IMR-90 (cell line): ENCODE measurements at regions not wholly inside any gene's neighbourhood (a gene's known extent, or its start where the extent isn't known, plus 50 kb on each side); places are given as distances from the start of the nearest gene placed in this dataset.

Experiments
- ATAC-seq: fragments of 200-7000 bp; cut with Tn5 transposase; 2 replicates; pipeline ENCODE4 v1.9.1; 2020; ENCODE audit warnings: low read depth, mild to moderate bottlenecking, moderate library complexity
- BruUV-seq: library from RNA; stranded (reverse); fragments of 400-500 nt; replicated peaks from 2 replicates; lab custom pipeline; 2021; lab: Mats Ljungman, UMichigan
- CTCF ChIA-PET: fragments of 300-600 bp; formaldehyde crosslinking; extraction: SDS; loops from one replicate; lab custom pipeline; 2021; ENCODE audit warnings: antibody characterized with exemption; lab: Yijun Ruan, JAX
- POLR2A ChIA-PET: fragments of 300-600 bp; sonication (Branson Sonifier 250); formaldehyde crosslinking; loops from one replicate; lab custom pipeline; 2022; ENCODE audit warnings: antibody characterized with exemption; ENCODE audit not compliant: unreplicated experiment; lab: Charles Lee
- DNase-seq: peaks from one replicate; pipeline ENCODE4 v3.0.0; 2013
- H2AFZ ChIP-seq: replicated peaks from 2 replicates; pipeline ENCODE3; 2013; ENCODE audit warnings: low read length, mild to moderate bottlenecking; ENCODE audit not compliant: poor library complexity
- H2AK5ac ChIP-seq: 2 replicates; pipeline ENCODE4 v1.6.1; 2013; ENCODE audit warnings: low read depth, low read length, inconsistent platforms
- H2AK9ac ChIP-seq: replicated peaks from 2 replicates; pipeline ENCODE3; 2013; ENCODE audit warnings: mild to moderate bottlenecking, low read depth, low read length, moderate library complexity; ENCODE audit not compliant: poor library complexity
- H2BK120ac ChIP-seq: 2 replicates; pipeline ENCODE4 v1.6.1; 2013; ENCODE audit warnings: low read depth, low read length, inconsistent platforms
- H2BK15ac ChIP-seq: 3 replicates; pipeline ENCODE4 v1.6.1; 2013; ENCODE audit warnings: low read depth, low read length, inconsistent platforms
- H2BK20ac ChIP-seq: 2 replicates; pipeline ENCODE4 v1.6.1; 2013; ENCODE audit warnings: low read depth, mild to moderate bottlenecking, inconsistent platforms, low read length, moderate library complexity
- H2BK5ac ChIP-seq: 2 replicates; pipeline ENCODE4 v1.6.1; 2013; ENCODE audit warnings: mild to moderate bottlenecking, low read depth, low read length, inconsistent platforms; ENCODE audit not compliant: poor library complexity, severe bottlenecking
- H3K14ac ChIP-seq: replicated peaks from 2 replicates; pipeline ENCODE4 v1.6.1; 2013; ENCODE audit warnings: low read depth, low read length, inconsistent platforms
- H3K18ac ChIP-seq: 2 replicates; pipeline ENCODE4 v1.6.1; 2013; ENCODE audit warnings: low read depth, low read length, control low read depth
- H3K23ac ChIP-seq: 2 replicates; pipeline ENCODE4 v1.6.1; 2013; ENCODE audit warnings: low read depth, low read length, inconsistent platforms
- H3K27ac ChIP-seq: 2 replicates; pipeline ENCODE4 v1.5.1; 2013; ENCODE audit warnings: mild to moderate bottlenecking, control low read depth, low read length; ENCODE audit not compliant: insufficient read depth
- H3K27me3 ChIP-seq: 2 replicates; pipeline ENCODE4 v1.6.1; 2013; ENCODE audit warnings: low read length; ENCODE audit not compliant: control insufficient read depth, insufficient read depth
- H3K36me3 ChIP-seq: 2 replicates; pipeline ENCODE4 v1.6.1; 2013; ENCODE audit warnings: low read length, mixed read lengths; ENCODE audit not compliant: control insufficient read depth, insufficient read depth
- H3K4ac ChIP-seq: 2 replicates; pipeline ENCODE4 v1.6.1; 2013; ENCODE audit warnings: low read depth, low read length, inconsistent platforms
- H3K4me1 ChIP-seq: 2 replicates; pipeline ENCODE4 v1.6.1; 2013; ENCODE audit warnings: low read length, mixed read lengths; ENCODE audit not compliant: control insufficient read depth, insufficient read depth
- H3K4me2 ChIP-seq: 2 replicates; pipeline ENCODE4 v1.6.1; 2013; ENCODE audit warnings: low read depth, mild to moderate bottlenecking, control low read depth, low read length, moderate library complexity
- H3K4me3 ChIP-seq: 2 replicates; pipeline ENCODE4 v1.5.1; 2013; ENCODE audit warnings: low read depth, mild to moderate bottlenecking, control low read depth, low read length, moderate library complexity; ENCODE audit not compliant: insufficient read depth
- H3K56ac ChIP-seq: 2 replicates; pipeline ENCODE4 v1.6.1; 2013; ENCODE audit warnings: low read length, inconsistent platforms; ENCODE audit not compliant: insufficient read depth; ENCODE audit errors: extremely low read depth
- H3K79me1 ChIP-seq, 2 experiments: 2 replicates each; pipeline ENCODE4 v1.6.1; 2013; ENCODE audit warnings: low read length in 2 of 2, inconsistent platforms in 1 of 2, low read depth in 1 of 2
- H3K9ac ChIP-seq: 2 replicates; pipeline ENCODE4 v1.6.1; 2013; ENCODE audit warnings: low read depth, low read length, control low read depth
- H3K9me1 ChIP-seq: 2 replicates; pipeline ENCODE4 v1.6.1; 2013; ENCODE audit warnings: low read length, inconsistent platforms; ENCODE audit not compliant: insufficient read depth
- H3K9me3 ChIP-seq: 2 replicates; pipeline ENCODE4 v1.6.1; 2013; ENCODE audit warnings: low read length; ENCODE audit not compliant: control insufficient read depth, insufficient read depth
- H4K20me1 ChIP-seq: 2 replicates; pipeline ENCODE4 v1.6.1; 2013; ENCODE audit warnings: low read length, inconsistent platforms; ENCODE audit not compliant: insufficient read depth
- H4K5ac ChIP-seq: 2 replicates; pipeline ENCODE4 v1.6.1; 2013; ENCODE audit warnings: mild to moderate bottlenecking, low read depth, low read length, control low read depth
- H4K8ac ChIP-seq, 2 experiments: 2 replicates each; pipeline ENCODE4 v1.6.1; 2013; ENCODE audit warnings: low read depth in 2 of 2, low read length in 2 of 2, control low read depth in 1 of 2, inconsistent platforms in 1 of 2
- H4K91ac ChIP-seq: 2 replicates; pipeline ENCODE4 v1.6.1; 2013; ENCODE audit warnings: low read depth, low read length, inconsistent platforms; ENCODE audit not compliant: insufficient read depth
- BHLHE40 ChIP-seq: fragments of 150-350 bp; IDR thresholded peaks from 2 replicates; pipeline ENCODE4 v1.6.1; 2016; ENCODE audit warnings: mild to moderate bottlenecking, low read depth, low read length
- CHD1 ChIP-seq: IDR thresholded peaks from 2 replicates; pipeline ENCODE4 v1.6.1; 2012; ENCODE audit warnings: low read depth, low read length, improper control_type of control experiment
- MAFK ChIP-seq: IDR thresholded peaks from 2 replicates; pipeline ENCODE4 v1.6.1; 2012; ENCODE audit warnings: low read depth, low read length, improper control_type of control experiment
- RAD21 ChIP-seq: IDR thresholded peaks from 2 replicates; pipeline ENCODE4 v1.6.1; 2012; ENCODE audit warnings: low read length, improper control_type of control experiment
- SMC3 ChIP-seq: fragments of 150-350 bp; IDR thresholded peaks from 2 replicates; pipeline ENCODE4 v1.6.1; 2016; ENCODE audit warnings: low read depth, mild to moderate bottlenecking, antibody characterized with exemption, low read length, moderate library complexity
- WGBS, 2 experiments: methylation state at CpG; one replicate each; pipeline versions ENCODE4 v1.1.5 to v1.1.7; 2013; ENCODE audit warnings: missing lambda C conversion rate in 2 of 2; ENCODE audit not compliant: insufficient read length in 1 of 2; ENCODE audit errors: extremely low coverage in 2 of 2; 5-methylcytosine and 5-hydroxymethylcytosine counted together
- dilution Hi-C: fragments of 300-500 bp; cut with HindIII; formaldehyde crosslinking; loops from one replicate; pipeline ENCODE4 v1.14.3; 2018; ENCODE audit warnings: low sequenced_read_pairs; ENCODE audit not compliant: unreplicated experiment
- in situ Hi-C: fragments of 300-500 bp; cut with MboI; formaldehyde crosslinking; loops from 3 replicates; pipeline ENCODE4 v1.14.3; 2019; ENCODE audit warnings: low sequenced_read_pairs, inconsistent platforms, mixed read lengths
- intact Hi-C: fragments of 100-400 bp; cut with micrococcal nuclease; formaldehyde crosslinking; loops from 2 replicates; pipeline ENCODE4 v1.10.0; 2022
- TF ChIP-seq, protein P1 (sequence below): fragments of 150-350 bp; IDR thresholded peaks from 2 replicates; pipeline ENCODE4 v1.6.1; 2016; ENCODE audit warnings: low read depth, mild to moderate bottlenecking, low read length, moderate library complexity, borderline replicate concordance
- TF ChIP-seq, protein P2 (sequence below): fragments of 150-350 bp; IDR thresholded peaks from 2 replicates; pipeline ENCODE4 v1.6.1; 2017; ENCODE audit warnings: mild to moderate bottlenecking, antibody characterized with exemption, low read length, low read depth

DNA sequence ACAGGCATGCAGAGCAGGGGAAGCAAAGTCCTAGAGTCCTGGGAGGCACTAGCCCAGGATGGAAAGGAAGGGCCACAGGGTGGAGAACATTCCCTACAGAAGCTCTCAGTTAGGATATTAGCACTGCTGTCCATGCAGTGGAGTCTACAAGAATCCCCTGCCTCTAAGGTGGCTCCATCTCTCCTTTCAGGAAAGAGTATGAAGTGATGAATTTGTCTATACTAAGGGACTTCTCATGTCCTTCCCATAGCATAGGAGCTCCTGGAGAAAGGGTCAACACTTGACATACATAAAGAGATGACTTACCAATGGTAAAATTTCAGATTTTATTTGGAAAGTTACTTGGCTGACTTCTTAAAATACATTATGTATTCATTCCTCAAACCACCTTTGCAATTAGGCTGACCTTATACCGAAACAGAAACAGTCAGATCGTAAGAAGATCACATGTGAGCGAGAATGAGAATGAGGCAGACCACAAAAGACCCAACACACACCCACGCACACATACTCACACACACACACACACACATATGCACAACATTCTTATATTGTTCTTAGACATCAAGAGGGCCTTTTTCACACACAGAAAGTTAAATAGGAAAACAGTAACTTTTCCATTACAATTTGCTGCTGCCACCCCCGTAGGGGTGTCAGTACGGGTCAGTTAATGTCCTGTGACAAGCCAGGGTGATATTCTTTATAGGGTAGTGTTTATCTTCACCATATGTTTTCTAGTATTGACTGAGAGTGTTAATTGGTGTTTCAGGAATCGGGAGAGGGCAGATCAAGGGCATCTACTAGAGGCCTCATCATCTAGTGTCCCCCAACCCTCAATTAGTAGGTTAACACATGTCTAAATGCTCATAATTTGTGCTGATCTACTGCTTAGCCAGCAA, 159.4 kb downstream of the FAXC start:
- WGBS, 2 experiments, result 54% methylated on average over 3 of the region's 7 CpGs; no CpG with 5 or more reads in 1 of the 2 experiments
- Histone ChIP-seq H3K56ac (no peak overlapping the region), H2AK5ac (no peak overlapping the region), H4K8ac (no peak overlapping the region), H2AFZ (no peak overlapping the region), H3K9me3 (no peaks in the 10 kb centered on the region), H3K27me3 (no peaks in the 10 kb centered on the region), H3K18ac (no peak overlapping the region), H3K23ac (no peak overlapping the region), H2BK20ac (no peak overlapping the region), H2BK15ac (no peak overlapping the region), H3K27ac (no peak overlapping the region), H3K79me1 (no peaks in the 10 kb centered on the region), H3K14ac (no peak overlapping the region), H2AK9ac (no peak overlapping the region), H3K9ac (no peak overlapping the region), H4K91ac (no peak overlapping the region), H3K4me1 (no peaks in the 10 kb centered on the region), H4K5ac (no peak overlapping the region), H3K4me2 (no peak overlapping the region), H3K4ac (no peak overlapping the region), H3K36me3 (no peaks in the 10 kb centered on the region), H4K20me1 (no peaks in the 10 kb centered on the region), H3K9me1 (no peaks in the 10 kb centered on the region), H2BK120ac (no peak overlapping the region), H3K4me3 (no peak overlapping the region), H2BK5ac (no peak overlapping the region)
- in situ Hi-C loops (no loop called here), dilution Hi-C loops (no loop called here), intact Hi-C loops (no loop called here)
- CTCF ChIA-PET, result no interaction called here
- BruUV-seq, result no TSS peak
- DNase-seq (no peak), ATAC-seq (no peak)
- TF ChIP-seq RAD21, result no peak
- no peak for TF ChIP-seq CHD1
- TF ChIP-seq, protein P1, sequence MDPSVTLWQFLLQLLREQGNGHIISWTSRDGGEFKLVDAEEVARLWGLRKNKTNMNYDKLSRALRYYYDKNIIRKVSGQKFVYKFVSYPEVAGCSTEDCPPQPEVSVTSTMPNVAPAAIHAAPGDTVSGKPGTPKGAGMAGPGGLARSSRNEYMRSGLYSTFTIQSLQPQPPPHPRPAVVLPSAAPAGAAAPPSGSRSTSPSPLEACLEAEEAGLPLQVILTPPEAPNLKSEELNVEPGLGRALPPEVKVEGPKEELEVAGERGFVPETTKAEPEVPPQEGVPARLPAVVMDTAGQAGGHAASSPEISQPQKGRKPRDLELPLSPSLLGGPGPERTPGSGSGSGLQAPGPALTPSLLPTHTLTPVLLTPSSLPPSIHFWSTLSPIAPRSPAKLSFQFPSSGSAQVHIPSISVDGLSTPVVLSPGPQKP, result no peak
- TF ChIP-seq, protein P2, sequence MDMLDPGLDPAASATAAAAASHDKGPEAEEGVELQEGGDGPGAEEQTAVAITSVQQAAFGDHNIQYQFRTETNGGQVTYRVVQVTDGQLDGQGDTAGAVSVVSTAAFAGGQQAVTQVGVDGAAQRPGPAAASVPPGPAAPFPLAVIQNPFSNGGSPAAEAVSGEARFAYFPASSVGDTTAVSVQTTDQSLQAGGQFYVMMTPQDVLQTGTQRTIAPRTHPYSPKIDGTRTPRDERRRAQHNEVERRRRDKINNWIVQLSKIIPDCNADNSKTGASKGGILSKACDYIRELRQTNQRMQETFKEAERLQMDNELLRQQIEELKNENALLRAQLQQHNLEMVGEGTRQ, result no peak
- TF ChIP-seq SMC3, result no peak
- no peak for TF ChIP-seq BHLHE40
- no peak for TF ChIP-seq MAFK
- POLR2A ChIA-PET, result no interaction called here
